Retina (tissue), 1 donor: ENCODE measurements at regions not wholly inside any gene's neighbourhood (a gene's known extent, or its start where the extent isn't known, plus 50 kb on each side); places are given as distances from the start of the nearest gene placed in this dataset.
"Not testable (repeated sequence)": the region's sequence is repeated elsewhere in the genome, so short reads cannot be mapped to it uniquely, and the experiment has no call there.

Experiments
- DNase-seq: peaks from one replicate; pipeline ENCODE4 v3.0.0-alpha.2; 2016

DNA sequence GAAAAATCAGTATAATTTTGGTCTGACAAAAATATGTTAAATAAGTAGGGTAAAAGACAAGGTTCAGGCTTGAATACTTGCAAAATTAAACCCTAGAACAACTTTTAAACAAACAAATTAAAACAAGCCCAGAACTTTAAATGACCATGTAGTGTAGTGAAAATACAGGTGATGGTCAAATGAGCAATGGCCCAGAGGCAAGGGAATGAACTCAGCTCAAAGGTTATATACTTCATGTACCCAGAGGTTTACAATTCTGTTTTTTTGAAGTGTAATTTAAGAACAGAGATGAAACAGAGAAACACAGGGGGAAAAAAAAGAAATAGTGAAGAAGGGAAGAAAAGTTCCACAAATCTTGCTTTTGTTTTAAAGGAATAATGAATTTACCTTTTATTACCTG lies 949.2 kb downstream of the TRHDE start:
- DNase-seq: no peak

DNA sequence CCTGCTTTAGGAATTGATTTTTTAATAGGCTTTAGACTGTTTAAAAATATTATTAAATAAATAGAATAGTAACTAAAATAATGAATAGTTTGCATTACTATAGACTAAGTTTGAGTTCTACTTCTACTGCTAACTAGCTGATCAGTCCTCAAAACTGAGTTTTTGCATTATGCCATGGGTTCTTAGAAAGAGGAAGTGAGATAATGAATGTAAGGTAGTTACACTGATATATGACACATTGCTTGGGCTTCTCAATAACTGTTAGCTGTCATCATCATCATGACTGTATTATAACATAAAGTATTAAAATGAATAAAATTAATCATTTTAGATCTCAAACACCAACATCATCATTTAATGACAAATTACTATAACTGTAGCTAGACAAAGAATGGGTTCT lies 949.7 kb downstream of the TRHDE start:
- no peak for DNase-seq

- no peak for DNase-seq
Measured at GRCh38 chr12:73225371-73225937, 953.3 kb downstream of the TRHDE start.

- DNase-seq: no peak
Measured at GRCh38 chr12:73225941-73226340, 953.8 kb downstream of the TRHDE start.

DNA sequence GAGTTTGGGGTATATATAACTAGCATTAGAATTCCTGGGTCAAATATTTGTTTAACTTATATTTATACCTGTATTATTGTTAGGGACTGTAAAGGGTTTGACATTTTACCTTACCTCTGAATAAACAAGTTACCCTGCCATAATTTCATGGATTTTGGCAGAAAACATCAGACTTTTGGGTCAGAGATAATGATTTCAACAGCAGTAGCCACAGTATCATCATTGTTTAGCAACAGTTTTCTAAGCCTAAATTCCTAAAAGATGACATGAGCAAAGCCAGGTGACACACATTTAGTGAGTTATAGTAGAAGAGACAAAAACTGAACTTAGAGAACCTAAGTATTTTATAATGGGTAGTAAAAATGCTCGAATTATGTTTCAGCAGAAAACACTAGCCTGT lies 954.4 kb downstream of the TRHDE start:
- DNase-seq: no peak

GRCh38 chr12:73228828-73229227 lies 956.7 kb downstream of the TRHDE start:
- not testable (repeated sequence) for DNase-seq

DNA sequence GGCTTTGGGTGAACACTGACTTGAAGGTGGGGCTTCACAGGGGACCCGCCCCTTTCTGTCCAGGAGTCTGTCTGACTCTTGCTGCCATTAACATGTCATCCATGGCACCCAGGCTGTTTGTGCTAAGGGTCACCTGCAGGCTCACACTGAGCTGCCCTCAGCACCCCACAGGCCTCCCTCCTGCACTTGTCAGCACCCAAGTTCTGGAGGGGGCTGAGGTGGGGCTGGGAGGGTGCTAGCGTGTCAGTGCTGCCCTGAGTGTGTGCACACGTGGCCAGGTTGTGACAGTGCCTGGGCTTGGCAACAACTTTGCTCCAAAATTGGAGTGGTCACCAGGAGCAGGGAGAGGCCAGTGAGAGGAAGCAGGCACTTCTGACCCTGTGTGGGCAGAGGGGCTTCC lies 963.2 kb downstream of the TRHDE start:
- DNase-seq: no peak

GRCh38 chr12:73240110-73240509 lies 967.9 kb downstream of the TRHDE start:
- DNase-seq: no peak

DNA sequence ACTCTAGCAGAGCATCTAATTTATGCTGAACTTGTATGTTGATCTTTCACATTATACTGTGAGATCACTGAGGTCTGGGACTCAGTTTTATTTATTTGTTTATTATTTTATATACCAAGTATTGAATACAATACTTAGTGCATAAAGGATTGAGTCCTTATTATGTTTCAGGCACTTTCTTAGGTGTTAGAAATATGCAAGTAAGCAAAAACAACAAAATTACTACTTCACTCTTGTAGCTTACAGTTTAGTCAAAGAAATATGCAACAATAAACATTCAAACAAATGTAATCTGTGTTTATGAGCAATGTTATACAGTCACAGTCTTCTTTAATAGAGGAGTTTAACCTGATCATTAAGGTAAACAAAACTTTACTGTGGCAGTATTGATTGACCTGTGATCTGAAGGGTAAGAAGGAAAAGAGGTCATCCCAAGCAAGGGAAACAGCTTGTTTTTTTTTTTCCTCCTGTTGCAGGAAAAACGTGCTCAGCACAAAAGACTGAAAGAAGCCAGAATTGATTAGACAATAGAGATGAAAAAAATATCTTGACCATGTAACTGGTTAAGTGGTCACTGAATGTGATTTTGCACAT lies 990.7 kb downstream of the TRHDE start:
- DNase-seq: no peak

DNA sequence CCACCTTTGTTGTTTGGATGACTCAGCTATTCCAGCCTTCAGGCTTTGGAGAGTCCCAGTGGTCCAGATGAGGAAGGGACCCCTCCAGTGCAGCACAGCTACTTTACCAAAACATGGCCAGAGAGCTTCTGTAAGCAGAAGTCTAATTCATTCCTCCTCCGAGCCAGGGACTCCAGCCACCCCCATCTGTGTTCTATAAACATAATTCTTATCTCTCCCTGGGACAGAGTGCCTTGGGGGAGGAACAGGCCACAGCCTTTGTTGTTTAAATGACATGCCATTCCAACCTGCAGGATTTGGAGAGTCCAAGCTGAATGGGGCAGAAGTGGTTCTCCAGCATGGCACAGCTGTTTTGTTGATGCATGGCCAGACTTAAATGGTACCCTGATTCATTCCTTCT lies 994.0 kb downstream of the TRHDE start:
- DNase-seq: no peak

DNA sequence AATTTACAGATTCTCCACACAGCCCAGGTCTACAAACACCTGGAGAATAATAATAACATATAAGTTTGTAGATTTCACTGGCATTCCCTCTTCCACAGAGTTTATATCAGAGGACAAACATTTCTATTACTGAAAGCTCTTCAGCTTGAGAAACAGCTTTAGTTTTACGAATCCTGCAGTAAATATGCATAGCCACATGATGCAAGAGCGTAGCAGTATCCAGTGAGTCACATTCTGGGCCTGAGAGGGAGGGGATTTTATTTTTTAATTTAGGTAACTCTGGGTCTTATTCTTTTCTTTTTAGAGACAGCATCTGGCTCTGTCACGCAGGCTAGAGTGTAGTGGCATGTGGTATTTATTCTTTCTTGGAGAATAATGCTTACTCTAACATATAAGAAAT lies 1002.8 kb downstream of the TRHDE start:
- DNase-seq: no peak

GRCh38 chr12:73277971-73278370 lies 1005.8 kb downstream of the TRHDE start:
- peak; percentile 9 for DNase-seq

GRCh38 chr12:73301530-73301929 lies 1029.4 kb downstream of the TRHDE start:
- DNase-seq: no peak

DNA sequence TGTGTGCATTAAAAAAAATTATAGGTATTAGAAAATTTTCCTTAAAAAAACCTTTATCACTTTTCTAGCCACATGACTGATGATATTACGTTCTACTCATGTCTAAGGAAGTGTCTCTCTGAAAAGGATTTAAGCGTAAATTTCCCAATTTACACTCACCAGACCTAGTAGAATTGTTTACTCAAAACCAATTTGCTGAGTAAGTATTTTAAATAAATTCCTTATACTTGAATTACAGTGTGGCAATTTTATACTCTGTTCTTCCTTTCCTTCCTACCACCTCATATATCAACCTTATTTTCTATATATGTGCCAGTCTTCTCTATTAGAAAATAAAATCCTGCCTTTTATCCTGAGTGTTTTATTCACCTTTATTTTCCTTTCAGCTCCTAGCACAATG lies 1035.1 kb downstream of the TRHDE start:
- DNase-seq: no peak

DNA sequence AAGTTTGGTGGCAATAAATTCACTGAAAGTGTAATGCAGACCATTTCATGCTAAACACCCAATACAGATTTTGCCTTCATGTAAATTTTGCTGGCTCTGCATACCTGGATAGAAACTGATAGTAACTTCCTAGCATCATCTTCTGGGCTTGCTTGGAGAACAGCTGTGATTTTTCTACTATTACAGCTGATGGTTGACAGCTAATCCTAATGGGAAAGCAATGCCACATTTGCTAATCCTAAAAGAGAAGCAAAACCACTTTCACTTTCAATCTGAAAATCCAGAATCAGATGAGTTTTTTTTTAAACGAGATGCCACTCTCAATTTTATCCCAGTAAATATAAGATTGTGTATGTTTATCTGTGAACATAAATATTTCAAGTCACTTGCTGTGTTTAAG lies 1035.9 kb downstream of the TRHDE start:
- no peak for DNase-seq

DNA sequence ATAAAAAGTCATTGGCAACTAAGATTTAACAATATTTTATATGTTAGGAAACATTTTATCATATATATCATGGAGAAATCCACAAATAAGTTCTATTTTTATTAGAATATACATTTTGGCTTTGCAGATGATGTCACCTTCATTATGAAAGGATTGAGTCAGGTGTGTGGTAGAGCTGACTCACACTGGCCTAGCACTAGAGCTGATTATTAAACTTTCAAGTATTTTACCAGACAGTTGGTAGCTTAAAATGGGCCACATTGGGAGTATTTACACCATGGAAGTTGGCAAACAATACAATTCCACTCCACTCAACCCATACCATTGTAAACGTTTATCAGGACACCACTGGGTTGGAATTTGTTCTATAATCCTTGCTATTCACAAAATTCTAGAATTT lies 1036.6 kb downstream of the TRHDE start:
- DNase-seq: no peak

GRCh38 chr12:73321319-73321718 lies 1049.1 kb downstream of the TRHDE start:
- no peak for DNase-seq

GRCh38 chr12:73321776-73322175 lies 1049.6 kb downstream of the TRHDE start:
- DNase-seq: no peak

DNA sequence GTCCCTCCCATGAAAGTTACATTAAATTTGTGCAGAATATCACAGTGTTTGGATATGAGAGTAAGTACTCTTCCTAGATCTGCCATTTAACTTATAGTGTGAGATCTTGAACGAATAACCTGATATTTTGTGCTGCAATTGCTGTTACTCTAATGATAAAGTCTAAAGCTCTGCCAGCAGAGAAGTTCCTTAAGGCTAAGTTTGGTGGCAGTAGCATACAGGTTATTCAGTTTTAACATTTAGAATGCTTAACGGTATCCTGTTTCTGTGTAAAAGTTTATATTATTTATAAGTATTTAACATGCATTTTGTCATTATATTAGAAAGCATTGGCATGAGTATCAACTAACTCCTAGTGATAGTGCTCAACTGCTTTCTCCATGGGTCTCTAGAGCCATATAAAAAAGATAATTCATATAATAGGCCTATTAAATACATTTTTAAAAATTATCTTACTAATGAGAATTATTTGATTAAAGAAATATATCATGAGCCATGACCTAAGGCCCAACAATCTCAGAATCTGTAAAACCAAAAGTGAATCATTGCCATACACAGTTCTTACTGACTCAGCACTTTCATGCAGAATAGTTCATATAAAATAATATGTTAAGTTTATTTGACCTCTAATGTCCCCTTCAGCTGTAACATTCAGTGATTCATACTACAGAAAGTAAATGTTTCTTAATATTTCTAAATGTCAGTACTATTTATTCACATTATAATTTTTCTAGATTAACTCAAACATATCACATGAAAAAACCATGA lies 1058.6 kb downstream of the TRHDE start:
- DNase-seq: no peak

DNA sequence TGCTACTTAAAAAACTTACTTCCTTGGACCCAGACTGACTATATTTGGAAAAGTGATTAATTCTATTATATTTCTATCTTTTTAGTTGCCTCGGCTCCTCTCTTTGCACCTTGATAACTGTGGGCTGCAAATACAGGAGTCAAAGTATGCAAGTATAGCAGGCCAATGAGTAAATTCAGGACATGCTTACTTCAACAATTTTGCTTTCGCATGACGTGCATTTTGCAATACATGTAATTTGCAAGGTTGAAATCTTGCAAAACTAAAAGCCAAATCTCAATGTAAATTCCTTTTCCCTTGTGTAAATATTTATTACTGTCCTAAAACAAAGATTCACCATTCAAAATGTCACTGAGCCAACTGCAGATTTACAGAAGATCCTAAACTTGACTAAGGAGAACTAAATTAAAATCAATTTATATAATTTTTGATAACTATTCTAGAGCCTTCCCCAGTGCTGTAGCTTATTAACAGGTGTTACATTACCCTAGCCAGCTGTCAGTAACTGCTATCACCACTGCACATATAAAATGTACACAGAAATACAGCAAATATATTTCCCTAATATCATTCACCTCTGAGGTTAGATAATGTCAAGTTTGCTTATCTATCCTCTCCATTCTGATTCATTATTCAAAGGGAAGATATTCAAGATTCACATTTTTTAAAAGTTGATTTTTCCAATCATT lies 1069.5 kb downstream of the TRHDE start:
- DNase-seq: no peak

GRCh38 chr12:73342733-73343132 lies 1070.6 kb downstream of the TRHDE start:
- DNase-seq: no peak

DNA sequence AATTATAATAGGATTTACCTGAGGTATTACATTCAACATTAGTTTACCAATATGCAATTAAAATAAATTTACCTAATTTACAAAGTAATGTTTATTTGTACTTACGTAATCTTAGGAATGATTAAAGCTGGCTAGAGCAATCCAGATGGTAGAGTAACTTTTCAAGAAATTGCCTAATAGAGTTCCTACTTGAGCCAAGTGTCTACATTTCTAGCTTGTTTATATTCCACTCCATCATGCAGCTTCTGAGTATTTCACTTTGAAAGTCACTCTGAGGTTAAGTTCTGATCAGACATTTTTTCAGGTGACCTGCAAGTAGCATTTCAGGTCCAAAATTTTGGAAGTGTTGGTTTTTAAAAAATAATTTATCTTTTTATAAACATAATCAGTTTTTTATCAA lies 1080.7 kb downstream of the TRHDE start:
- DNase-seq: no peak

GRCh38 chr12:73361156-73361863 lies 1089.1 kb downstream of the TRHDE start:
- DNase-seq: no peak
